ENCODE measurements at regions not wholly inside any gene's neighbourhood (a gene's known extent, or its start where the extent isn't known, plus 50 kb on each side); places are given as distances from the start of the nearest gene placed in this dataset.
"Not testable (repeated sequence)": the region's sequence is repeated elsewhere in the genome, so short reads cannot be mapped to it uniquely, and the experiment has no call there.

DNA sequence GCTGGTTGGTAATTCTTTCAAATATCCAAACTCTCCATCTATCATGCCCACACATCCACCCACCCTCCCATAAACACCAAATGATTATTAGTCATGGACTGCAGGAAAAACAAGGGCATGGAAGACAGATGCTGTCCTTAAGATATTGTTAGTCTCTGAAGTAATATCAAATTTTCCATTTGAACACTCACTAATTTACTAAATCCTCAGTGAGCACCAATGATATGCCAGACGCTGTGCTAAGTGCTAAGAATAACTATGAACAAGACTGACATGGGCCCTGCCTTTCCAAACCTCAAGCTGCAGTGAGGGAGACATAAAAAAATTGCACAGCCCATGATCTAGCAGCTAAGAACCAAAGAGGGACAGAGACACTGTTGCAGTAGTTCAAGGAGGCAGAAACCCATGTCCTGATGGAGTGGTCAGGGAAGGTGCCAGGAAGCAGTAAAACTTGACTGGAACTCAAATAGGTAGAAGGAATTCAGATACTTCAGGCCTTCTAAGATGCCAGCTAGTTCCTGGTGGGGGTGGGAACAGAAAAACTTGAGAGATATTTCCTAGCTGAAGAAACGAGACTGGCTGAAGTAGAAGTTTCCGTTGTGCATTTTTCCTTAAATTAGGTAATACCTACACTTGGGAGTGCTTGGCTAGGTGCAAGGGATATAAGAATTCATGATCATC, 182.1 kb downstream of the OSR1 start:
- H3K27ac ChIP-seq (ENCODE audit: low read depth, low read length): no peak overlapping the region
- no peaks in the 10 kb centered on the region for H3K27me3 ChIP-seq (ENCODE audit: control insufficient read depth, insufficient read depth, low read length)
- TF ChIP-seq, protein P1, sequence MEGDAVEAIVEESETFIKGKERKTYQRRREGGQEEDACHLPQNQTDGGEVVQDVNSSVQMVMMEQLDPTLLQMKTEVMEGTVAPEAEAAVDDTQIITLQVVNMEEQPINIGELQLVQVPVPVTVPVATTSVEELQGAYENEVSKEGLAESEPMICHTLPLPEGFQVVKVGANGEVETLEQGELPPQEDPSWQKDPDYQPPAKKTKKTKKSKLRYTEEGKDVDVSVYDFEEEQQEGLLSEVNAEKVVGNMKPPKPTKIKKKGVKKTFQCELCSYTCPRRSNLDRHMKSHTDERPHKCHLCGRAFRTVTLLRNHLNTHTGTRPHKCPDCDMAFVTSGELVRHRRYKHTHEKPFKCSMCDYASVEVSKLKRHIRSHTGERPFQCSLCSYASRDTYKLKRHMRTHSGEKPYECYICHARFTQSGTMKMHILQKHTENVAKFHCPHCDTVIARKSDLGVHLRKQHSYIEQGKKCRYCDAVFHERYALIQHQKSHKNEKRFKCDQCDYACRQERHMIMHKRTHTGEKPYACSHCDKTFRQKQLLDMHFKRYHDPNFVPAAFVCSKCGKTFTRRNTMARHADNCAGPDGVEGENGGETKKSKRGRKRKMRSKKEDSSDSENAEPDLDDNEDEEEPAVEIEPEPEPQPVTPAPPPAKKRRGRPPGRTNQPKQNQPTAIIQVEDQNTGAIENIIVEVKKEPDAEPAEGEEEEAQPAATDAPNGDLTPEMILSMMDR (IDR thresholded peaks at IDR 0.05; ENCODE audit: low read depth, low read length): no peak
- ChIA-PET POLR2A (interaction anchor here (0.5 kb wide), 1 partner anchor 461 kb away, joined by 3 read pairs; no protein-coding TSS in a partner anchor), CTCF (interaction anchor here (1.1 kb wide), 1 partner anchor 9 kb away, joined by 3 read pairs; no protein-coding TSS in a partner anchor)
- DNase-seq (ENCODE audit: low read depth, low spot score): no peak
- no peaks in the 10 kb centered on the region for H3K9me3 ChIP-seq (ENCODE audit: control insufficient read depth, insufficient read depth, low read length)
- no peak overlapping the region for H3K4me3 ChIP-seq (ENCODE audit: low read depth, low read length)

DNA sequence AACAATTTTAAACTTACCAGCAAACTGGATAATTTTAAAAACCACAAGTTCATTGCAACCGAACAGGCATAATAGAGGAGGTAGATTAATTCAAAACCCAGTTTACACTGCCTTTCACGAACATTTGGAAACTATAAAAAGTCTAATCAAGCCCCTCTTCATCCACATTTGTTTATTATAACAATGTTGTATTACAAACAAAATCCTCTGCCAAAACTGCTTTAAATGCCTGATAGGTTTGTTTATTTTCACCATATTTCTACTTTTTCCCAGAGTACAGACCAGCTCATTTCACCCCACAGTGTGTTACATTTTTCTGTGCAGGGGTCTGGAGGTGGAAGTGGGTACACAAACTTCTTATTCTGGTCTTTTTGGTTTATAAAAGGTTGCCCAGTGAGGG, 184.2 kb downstream of the OSR1 start:
- H3K27me3 ChIP-seq (ENCODE audit: control insufficient read depth, insufficient read depth, low read length): no peaks in the 10 kb centered on the region
- no peak overlapping the region for H3K27ac ChIP-seq (ENCODE audit: low read depth, low read length)
- TF ChIP-seq, protein P1 (IDR thresholded peaks at IDR 0.05; ENCODE audit: low read depth, low read length): no peak
- ChIA-PET CTCF (no interaction called here), POLR2A (no interaction called here)
- H3K9me3 ChIP-seq (ENCODE audit: control insufficient read depth, insufficient read depth, low read length): no peaks in the 10 kb centered on the region
- no peak for DNase-seq (ENCODE audit: low read depth, low spot score)
- no peak overlapping the region for H3K4me3 ChIP-seq (ENCODE audit: low read depth, low read length)

DNA sequence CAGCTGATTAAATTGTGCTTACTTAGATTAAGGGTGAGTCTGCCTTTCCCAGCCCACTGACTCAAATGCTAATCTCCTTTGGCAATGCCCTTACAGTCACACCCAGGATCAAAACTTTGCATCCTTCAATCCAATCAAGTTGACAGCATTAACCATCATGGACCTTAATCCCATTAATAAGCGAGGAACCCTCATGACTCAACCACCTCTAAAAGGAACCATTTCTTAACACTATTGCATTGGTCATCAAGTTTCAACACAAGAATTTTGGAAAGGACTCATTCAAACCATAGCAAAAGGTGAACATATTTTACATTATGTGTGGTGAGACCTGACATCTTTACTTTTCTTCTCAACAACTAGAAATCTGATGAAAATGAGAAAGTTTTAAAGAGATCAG, 187.0 kb downstream of the OSR1 start:
- H3K27ac ChIP-seq (ENCODE audit: low read depth, low read length): no peak overlapping the region
- ChIA-PET POLR2A (no interaction called here), CTCF (no interaction called here)
- H3K9me3 ChIP-seq (ENCODE audit: control insufficient read depth, insufficient read depth, low read length): no peaks in the 10 kb centered on the region
- H3K27me3 ChIP-seq (ENCODE audit: control insufficient read depth, insufficient read depth, low read length): no peaks in the 10 kb centered on the region
- H3K4me3 ChIP-seq (ENCODE audit: low read depth, low read length): no peak overlapping the region
- TF ChIP-seq, protein P1 (IDR thresholded peaks at IDR 0.05; ENCODE audit: low read depth, low read length): no peak
- no peak for DNase-seq (ENCODE audit: low read depth, low spot score)

DNA sequence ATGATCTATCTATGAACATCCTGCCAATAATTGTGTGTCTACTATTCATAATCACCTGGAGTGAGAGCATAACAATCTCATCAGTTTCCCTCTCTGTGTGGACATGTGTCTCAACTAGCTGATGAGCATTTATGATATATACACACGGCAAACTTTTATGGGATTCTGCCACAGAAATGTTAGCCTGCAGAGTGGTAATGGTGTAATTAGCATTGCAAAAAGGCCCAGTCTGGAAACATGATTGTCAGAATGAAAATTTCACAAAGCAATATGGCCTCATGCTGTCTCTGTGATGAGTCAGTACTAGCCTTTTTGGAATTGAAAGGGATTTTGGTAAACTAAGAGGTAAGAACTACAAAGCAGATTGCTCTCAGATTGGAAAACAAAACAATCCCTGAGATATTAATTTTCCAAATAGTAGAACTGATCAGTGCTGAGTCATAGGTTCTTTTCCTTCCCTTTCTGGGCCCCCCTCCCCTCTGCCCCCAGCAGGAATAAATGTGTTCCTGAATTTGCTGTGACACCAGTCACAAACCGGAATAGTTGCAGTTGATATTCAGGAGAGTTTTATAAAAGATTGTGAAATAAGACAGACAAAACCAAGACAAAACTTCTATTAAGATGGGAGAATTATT, 189.2 kb downstream of the OSR1 start:
- ChIA-PET POLR2A (no interaction called here), CTCF (interaction anchor here (0.6 to 1.1 kb wide), 3 partner anchors 11 to 1023 kb away, joined by 3 to 5 read pairs (median 3); no protein-coding TSS in a partner anchor)
- no peak overlapping the region for H3K27ac ChIP-seq (ENCODE audit: low read depth, low read length)
- H3K4me3 ChIP-seq (ENCODE audit: low read depth, low read length): no peak overlapping the region
- H3K27me3 ChIP-seq (ENCODE audit: control insufficient read depth, insufficient read depth, low read length): no peaks in the 10 kb centered on the region
- TF ChIP-seq, protein P1 (IDR thresholded peaks at IDR 0.05; ENCODE audit: low read depth, low read length): no peak
- no peaks in the 10 kb centered on the region for H3K9me3 ChIP-seq (ENCODE audit: control insufficient read depth, insufficient read depth, low read length)
- DNase-seq (ENCODE audit: low read depth, low spot score): no peak

DNA sequence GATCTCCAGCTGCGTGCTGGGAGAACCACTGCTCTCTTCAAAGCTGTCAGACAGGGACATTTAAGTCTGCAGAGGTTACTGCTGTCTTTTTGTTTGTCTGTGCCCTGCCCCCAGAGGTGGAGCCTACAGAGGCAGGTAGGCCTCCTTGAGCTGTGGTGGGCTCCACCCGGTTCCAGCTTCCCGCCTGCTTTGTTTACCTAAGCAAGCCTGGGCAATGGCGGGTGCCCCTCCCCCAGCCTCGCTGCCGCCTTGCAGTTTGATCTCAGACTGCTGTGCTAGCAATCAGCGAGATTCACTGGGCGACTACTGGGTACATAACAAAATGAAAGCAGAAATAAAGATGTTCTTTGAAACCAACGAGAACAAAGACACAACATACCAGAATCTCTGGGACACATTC, 194.3 kb downstream of the OSR1 start:
- H3K27me3 ChIP-seq (ENCODE audit: control insufficient read depth, insufficient read depth, low read length); H3K4me3 ChIP-seq (ENCODE audit: low read depth, low read length); DNase-seq (ENCODE audit: low read depth, low spot score); H3K9me3 ChIP-seq (ENCODE audit: control insufficient read depth, insufficient read depth, low read length); POLR2A ChIA-PET; CTCF ChIA-PET; H3K27ac ChIP-seq (ENCODE audit: low read depth, low read length): not testable (repeated sequence)
